Stimulated activated naive CD4-positive, alpha-beta T cell (primary cell): ENCODE measurements at regions not wholly inside any gene's neighbourhood (a gene's known extent, or its start where the extent isn't known, plus 50 kb on each side); places are given as distances from the start of the nearest gene placed in this dataset.
"Not testable (repeated sequence)": the region's sequence is repeated elsewhere in the genome, so short reads cannot be mapped to it uniquely, and the experiment has no call there.

ENCODE experiments used
- DNase-seq, 6 experiments: peaks; one replicate each; lab custom pipeline; 2025; lab: John Stamatoyannopoulos, UW

DNA sequence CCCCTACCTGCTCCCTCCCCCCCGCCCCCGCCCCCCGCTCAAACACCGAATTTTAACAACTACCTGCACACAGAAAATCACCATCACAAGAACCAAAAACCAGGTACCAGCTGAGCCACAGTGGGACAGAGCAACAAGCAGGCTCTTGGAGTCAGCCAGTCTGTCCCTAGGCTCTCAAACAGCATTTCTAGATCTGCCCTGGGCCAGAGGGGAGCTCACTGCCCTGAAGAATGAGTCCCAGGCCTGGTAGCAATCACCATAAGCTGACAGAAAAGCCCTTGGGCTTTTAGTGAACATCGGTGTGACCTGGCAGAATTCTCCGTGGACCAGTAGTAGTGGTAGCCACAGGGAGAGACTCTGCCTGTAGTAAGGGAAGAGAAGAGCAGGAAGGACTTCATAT, 58.3 kb downstream of the C11orf87 start:
- DNase-seq: no peak

DNA sequence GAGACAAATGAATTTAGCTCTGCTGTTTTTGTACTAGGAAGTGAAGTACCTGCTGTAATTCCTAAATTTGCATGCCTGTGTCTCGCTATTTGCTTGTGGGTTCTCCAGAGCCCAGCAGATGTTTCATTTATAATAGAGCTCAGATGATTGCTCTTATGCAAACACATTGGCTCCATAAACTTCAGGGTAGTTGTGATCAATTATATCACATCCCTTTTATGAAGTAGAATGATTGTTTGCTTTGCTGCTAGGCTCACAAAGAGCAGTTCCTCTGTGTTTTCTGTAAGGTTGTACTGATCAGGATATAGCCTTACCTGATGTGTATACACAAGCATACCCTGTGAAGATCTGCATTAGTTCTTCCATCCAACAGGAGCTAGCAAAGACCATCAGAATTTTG, 64.1 kb downstream of the C11orf87 start:
- no peak for DNase-seq

DNA sequence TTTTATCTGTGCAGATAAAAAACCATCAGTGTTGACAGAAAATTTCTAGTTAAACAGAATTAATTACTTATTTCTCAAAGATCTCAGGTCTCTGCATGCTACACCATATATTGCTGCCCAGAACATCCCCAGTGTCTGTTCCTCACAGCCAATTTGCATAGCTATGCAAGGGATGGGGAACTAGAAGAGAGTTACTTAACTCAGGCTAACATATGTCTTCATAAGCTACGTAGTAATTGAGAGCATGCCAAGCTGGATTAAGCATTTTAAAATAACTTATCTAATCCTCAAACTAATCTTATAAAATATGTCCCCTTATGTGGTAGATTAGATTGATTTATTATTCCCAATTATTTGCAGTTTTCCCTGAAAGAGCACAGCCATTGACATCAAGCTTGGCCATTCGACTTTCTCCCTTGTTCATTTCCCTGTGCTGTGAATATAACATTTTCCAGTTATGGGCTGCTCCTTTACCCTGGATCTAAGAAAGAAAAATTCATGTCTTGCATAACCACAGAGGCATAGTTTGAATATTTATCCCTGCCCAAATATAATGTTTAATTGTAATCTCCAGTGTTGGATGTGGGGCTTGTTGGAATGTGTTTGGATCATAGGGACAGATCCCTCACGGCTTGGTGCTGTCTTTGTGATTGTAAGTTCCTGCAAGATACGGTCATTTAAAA, 69.1 kb downstream of the C11orf87 start:
- no peak for DNase-seq

GRCh38 chr11:109506115-109506514, 84.1 kb downstream of the C11orf87 start:
- DNase-seq: no peak

DNA sequence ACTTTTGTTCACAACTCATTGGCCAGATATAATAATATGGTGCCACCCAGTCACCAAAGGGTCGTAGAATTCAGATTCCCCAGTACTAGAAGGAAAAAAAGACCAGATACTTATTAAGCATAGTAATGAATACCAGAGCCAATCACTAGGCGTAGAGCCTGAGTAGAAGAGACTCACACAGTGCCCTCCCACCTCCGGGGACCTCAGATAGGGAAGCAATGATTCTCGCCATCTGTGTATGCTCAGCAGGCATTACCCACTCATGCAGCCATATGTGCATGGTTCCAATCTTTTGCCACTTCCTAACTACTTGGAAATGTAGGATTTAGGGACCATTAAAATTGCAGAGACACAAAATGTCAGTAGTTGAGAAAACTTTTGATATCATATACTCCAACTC, 85.3 kb downstream of the C11orf87 start:
- DNase-seq: no peak

DNA sequence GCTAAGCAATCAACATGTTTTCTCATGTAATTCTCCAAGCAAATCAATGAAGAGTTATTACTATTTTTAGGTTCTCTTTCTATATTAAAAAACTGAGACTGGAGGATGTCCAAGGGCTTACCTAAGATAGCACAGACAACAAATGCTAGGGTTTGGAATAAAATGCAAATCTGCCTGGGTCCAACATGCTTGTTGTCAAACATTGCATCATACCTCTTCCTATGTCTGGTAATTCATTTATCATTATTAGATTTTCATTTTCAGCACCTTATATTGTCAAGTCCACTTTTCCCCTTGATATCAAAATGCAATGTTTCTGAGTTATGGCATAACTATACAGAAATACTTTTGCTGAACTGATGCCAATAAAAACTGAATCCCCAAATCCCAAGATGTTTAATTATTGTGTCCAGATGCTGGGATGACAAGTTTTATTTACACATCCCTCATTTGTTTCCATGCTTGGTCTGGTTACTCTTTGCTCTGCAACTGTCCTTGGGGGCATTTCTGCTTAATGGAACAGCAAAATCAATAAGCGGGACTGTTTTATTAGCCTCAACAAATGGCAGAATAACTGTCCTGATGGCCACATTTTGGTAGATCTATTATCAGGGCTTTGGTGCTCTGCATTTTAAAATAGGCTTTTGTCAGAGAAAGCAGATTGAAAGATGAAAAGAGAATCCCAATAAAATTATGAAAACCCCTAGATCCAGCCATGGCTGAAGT, 86.0 kb downstream of the C11orf87 start:
- DNase-seq: no peak

GRCh38 chr11:109508943-109509342, 87.0 kb downstream of the C11orf87 start:
- no peak for DNase-seq

- DNase-seq: no peak
Measured at GRCh38 chr11:109510316-109510715, 88.3 kb downstream of the C11orf87 start.

DNA sequence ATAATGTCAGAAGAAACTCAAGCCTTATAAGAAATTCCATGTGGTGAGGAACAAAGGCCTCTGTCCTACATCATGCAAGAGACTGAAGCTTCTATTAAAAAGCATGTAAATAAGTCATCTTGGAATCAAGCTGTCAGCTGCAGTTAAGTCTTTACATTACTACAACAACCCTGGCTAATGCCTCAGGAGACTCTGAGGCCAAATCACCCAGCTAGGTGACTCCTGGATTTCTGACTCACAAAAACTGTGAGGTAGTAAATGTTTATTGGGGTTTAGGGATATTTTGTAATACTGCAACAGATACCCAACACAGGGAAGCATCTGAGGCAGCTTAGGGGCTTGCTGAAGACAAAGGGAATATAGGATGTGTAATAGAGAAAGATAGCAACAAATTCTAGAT, 89.6 kb downstream of the C11orf87 start:
- no peak for DNase-seq

DNA sequence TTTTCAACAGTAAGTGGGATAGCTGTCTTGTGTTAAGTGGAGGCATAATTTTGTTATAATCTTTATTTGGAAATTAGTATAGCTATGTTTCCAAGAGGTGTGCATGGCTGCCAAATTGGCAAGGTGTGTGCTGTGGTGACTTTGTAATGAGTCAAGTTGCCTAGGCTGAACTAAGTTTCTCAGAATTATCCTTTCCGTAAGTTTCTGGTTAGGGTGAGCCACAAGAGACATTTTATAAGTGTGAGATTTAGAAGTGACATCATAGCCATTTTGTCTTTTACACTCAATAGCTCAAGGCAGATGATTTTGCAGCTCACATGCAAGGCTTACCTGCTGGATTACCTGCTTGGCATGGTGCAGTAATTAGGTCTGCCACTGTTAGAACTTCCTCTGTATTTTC, 90.3 kb downstream of the C11orf87 start:
- no peak for DNase-seq

DNA sequence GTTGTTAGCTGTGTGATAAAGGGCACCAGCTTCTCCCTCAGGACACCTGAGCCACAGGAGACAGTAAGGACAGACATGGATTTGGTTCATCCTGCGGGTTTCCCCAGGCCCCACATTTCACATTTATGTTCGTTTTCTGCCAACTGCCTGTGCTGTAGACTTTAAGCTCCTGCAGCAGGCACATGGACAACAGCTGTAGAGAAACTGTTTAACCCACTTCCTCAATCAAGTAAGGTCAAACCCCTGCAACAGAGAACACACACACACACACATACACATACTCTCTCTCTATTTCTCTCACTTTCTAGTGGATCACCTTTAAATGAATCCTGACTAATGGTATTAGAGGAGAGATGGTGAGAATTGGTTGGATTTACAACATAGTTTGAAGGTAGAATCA, 90.7 kb downstream of the C11orf87 start:
- no peak for DNase-seq

DNA sequence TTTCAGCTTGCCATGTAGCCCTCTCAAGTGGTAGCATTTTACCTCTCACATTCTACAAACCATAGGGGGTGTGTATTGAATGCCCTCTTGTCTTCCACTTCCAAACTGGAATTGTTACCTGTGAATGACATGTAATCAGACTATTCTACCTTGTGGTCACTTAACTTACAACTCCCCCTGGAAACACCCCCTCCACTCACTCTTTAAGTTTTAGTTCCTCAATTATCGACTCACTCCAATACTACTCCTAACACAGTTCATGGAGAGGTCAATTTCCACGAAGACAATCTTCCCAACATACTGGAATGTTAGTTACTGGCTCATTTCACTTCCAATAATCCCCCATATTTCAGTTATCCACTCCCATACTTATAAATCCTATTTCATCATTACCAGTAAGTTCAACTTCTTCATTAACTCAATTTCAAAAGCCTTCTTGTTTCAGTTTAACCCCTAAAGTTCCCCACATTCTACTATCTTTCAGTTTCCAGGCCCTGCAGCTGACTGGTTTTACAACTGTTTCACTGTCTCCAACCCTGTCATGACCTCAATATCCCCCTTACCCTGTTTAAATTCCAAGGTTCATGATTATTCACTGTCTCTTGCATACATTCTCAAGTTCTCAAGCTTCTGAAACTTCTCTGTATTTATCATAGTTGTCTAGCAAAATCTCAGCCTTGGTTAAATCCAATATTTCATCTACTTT, 92.5 kb downstream of the C11orf87 start:
- no peak for DNase-seq

DNA sequence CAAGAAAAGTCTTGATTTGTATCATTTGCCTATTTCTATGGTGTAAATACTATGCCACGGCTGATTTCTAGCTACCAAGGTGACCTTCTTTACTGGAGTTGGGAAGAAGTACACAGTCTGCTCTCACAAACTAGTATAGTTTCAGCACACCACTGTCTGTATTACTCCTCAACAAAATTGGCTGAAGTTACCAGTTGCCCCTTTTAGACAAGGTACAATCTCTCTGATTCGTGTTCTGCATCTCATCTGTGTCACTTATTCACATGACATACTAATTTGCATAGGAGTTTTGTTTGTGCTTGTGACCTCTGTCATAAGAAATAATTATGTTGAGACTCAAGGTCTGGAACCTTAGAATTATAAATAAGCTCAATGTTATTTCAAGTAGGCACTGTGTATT, 97.3 kb downstream of the C11orf87 start:
- no peak for DNase-seq

DNA sequence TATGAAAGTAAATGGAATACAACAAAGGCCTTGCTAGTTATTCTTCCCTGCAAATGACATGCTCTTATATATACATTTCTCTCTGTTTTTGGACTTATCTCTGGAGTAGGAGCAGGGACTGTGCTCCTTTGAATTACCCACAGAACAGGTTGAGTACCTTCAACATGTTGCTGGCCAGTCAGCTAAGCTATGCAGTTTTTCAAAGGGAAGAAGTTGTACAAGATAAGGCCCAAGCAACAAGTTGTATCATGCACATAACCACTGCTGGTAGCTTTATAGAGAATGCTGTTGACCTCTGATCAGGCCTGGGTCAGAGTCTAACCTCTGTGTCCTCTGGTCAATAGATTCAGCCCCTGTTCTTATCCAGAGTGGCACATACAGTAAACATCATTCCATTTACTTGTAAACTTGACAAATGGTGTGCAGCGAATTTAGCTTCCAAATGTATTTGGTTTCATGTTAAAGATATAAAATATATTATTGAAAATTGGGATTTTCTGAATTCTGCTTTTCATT, 99.6 kb downstream of the C11orf87 start:
- DNase-seq: no peak

DNA sequence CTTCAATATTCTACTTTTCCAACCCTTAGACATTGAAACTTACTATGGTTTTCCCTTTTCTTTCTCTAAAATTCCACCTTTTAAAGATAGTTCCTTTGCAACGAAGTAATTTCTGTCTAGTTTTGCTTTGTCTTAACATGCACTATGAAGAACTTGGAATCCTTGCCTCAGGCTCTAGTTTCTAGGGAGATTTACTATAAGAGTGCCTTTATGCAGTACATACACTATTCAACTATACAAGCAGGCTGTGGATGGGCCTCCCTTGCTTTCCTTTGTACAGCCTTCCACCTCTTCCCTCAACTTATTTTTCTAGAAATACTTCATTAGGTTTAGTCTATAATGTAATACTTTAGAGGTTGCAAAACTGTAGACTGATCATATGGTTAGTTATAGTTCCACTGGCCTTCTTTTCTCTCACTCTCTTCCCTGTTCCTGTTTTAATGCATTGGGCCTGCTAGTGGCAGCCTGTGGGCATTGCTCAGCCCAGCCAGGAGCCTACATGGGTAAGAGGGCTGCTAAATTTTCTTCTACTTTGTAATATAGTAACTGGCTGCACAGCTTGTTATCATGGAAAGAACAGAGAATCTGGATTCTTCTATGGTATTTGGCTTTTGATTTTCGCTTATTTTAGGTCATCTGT, 100.2 kb downstream of the C11orf87 start:
- DNase-seq: no peak

DNA sequence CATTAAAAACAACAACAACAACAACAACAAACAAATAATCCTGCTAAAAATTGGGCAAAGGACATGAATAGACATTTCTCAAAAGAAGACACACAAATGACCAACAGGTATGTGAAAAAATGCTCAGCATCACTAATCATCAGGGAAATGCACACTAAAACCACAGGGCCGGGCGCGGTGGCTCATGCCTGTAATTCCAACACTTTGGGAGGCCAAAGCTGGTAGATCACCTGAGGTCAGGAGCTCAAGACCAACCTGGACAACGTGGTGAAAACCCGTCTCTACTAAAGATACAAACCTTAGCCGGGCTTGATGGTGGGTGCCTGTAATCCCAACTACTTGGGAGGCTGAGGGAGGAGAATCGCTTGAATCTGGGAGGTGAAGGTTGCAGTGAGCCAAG, 103.6 kb downstream of the C11orf87 start:
- DNase-seq: not testable (repeated sequence)

DNA sequence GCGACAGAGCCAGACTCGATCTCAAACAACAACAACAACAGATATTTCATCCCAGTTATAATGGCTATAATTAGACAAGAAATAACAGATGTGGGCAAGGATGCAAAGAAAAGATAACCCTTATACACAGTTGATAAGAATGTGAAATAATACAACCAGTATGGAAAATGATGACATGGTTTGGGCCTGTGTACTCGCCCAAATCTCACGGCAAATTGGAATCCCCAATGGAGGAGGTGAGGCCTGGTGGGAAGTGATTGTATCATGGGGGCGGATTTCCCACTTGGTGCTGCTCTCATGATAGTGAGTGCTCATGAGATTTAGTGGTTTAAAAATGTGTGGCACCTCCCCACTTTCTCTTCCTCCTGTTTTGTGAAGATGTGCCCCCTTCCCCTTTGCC, 104.1 kb downstream of the C11orf87 start:
- no peak for DNase-seq

DNA sequence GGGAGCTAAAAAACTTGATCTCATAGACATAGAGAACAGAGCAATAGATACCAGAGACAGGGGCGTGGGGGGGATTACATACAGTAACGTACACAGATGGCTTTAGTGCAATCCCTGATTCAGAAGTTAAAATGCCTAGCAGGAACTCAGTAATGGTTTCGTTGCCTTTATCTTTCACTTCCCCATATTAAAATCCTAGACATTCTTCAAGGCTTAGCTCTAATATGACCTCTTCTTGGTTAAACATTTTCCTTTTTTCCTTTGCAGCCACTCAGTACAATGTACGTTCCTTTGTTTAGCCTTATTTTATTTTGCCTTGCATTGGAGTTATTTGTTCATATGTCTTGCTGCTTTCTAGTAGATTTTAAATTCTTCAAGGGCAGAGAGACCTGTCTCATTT, 104.9 kb downstream of the C11orf87 start:
- no peak for DNase-seq

GRCh38 chr11:109527496-109527895, 105.5 kb downstream of the C11orf87 start:
- no peak for DNase-seq

- DNase-seq: no peak
Measured at GRCh38 chr11:109547356-109548027, 125.5 kb downstream of the C11orf87 start.

DNA sequence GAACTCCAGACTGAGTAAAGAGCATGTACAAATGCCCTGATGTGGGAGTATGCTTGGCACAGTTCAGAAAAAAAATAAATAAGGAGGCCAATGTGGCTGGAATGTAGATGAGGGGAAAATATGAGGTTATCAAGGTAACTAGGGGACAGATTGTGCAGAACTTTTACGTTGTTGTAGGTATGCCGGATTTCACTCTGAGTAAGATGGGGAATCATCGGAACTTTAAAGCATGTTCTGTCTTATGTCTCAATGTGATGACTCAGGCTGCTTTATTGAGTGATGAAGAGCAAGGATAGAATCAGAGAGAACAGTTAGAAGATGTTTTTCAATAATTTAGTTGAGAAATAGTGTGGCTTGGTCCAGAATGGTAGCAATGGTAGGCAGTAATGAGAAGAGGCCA, 130.4 kb downstream of the C11orf87 start:
- DNase-seq: no peak

DNA sequence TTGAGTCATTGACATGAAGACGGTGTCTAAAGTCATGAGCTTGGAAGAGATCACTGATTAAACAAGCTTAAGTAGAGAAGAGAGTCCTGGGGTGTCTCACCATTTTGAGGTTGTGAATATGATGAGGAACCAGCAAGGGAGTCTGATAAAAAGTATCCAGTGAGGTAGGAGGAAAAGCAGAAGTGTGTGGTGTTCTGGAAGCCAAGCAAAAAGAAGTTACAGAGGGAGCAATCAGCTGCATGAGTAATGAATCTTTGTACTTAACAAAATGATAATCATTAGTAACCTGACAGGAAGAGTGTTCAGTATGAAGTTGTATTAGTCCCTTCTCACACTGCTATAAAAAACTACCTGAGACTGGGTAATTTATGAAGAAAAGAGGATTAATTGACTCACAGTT, 131.3 kb downstream of the C11orf87 start:
- DNase-seq: no peak
